Type B pancreatic cell (in vitro differentiated cells): ENCODE measurements at regions not wholly inside any gene's neighbourhood (a gene's known extent, or its start where the extent isn't known, plus 50 kb on each side); places are given as distances from the start of the nearest gene placed in this dataset.

Experiments
- DNase-seq: peaks from one replicate; pipeline ENCODE4 v3.0.0; 2021; ENCODE audit warnings: mixed read lengths; ENCODE audit not compliant: unreplicated experiment; ENCODE audit errors: extremely low spot score
- H3K27ac Mint-ChIP-seq: 2 replicates; pipeline ENCODE4 v1.8.0; 2021; ENCODE audit warnings: mild to moderate bottlenecking, mixed read lengths
- H3K27me3 Mint-ChIP-seq: 2 replicates; pipeline ENCODE4 v1.8.0; 2021; ENCODE audit warnings: mixed read lengths
- H3K36me3 Mint-ChIP-seq: 2 replicates; pipeline ENCODE4 v1.8.0; 2021; ENCODE audit warnings: mixed read lengths
- H3K4me1 Mint-ChIP-seq: one replicate; pipeline ENCODE4 v1.8.0; 2021; ENCODE audit warnings: mixed read lengths; ENCODE audit not compliant: unreplicated experiment
- H3K4me3 Mint-ChIP-seq: 2 replicates; pipeline ENCODE4 v1.8.0; 2021; ENCODE audit warnings: mild to moderate bottlenecking, mixed read lengths
- H3K9me3 Mint-ChIP-seq: 2 replicates; pipeline ENCODE4 v1.8.0; 2021; ENCODE audit warnings: mixed read lengths
- CTCF ChIP-seq: fragments of 200-600 bp; sonication (generic); conservative IDR thresholded peaks from 2 replicates; pipeline ENCODE4 v1.5.0; 2021; ENCODE audit warnings: antibody characterized with exemption, mild to moderate bottlenecking

- Mint-ChIP-seq H3K27ac (no peak overlapping the region), H3K4me3 (no peak overlapping the region), H3K9me3 (peaks cover 3% of the 10 kb centered on the region), H3K27me3 (peaks cover 21% of the 10 kb centered on the region), H3K4me1 (peaks cover 9% of the 10 kb centered on the region), H3K36me3 (no peaks in the 10 kb centered on the region)
- TF ChIP-seq CTCF, result no peak
- no peak for DNase-seq
Observed at GRCh38 chr10:8325024-8325980, 270.8 kb downstream of the GATA3 start.

GRCh38 chr10:8326396-8327139 is 272.1 kb downstream of the GATA3 start:
- H3K4me1 Mint-ChIP-seq, result peaks cover 9% of the 10 kb centered on the region
- no peak for TF ChIP-seq CTCF
- no peak for DNase-seq
- H3K4me3 Mint-ChIP-seq, result no peak overlapping the region
- no peak overlapping the region for H3K27ac Mint-ChIP-seq
- H3K27me3 Mint-ChIP-seq, result peaks cover 31% of the 10 kb centered on the region
- H3K36me3 Mint-ChIP-seq, result no peaks in the 10 kb centered on the region
- H3K9me3 Mint-ChIP-seq, result peaks cover 3% of the 10 kb centered on the region

- no peak for TF ChIP-seq CTCF
- no peaks in the 10 kb centered on the region for H3K36me3 Mint-ChIP-seq
- H3K27ac Mint-ChIP-seq, result no peak overlapping the region
- peaks cover 3% of the 10 kb centered on the region for H3K9me3 Mint-ChIP-seq
- H3K4me1 Mint-ChIP-seq, result peaks cover 12% of the 10 kb centered on the region
- H3K27me3 Mint-ChIP-seq, result peaks cover 36% of the 10 kb centered on the region
- no peak overlapping the region for H3K4me3 Mint-ChIP-seq
- no peak for DNase-seq
Observed at GRCh38 chr10:8327140-8327423, 272.6 kb downstream of the GATA3 start.

GRCh38 chr10:8331387-8331786 is 276.9 kb downstream of the GATA3 start:
- H3K27ac Mint-ChIP-seq, result no peak overlapping the region

More at GRCh38 chr10:8331387-8331786, 276.9 kb downstream of the GATA3 start:
- Mint-ChIP-seq H3K36me3 (no peaks in the 10 kb centered on the region), H3K4me3 (no peak overlapping the region), H3K27me3 (peaks cover 60% of the 10 kb centered on the region), H3K9me3 (peaks cover 3% of the 10 kb centered on the region), H3K4me1 (peaks cover 4% of the 10 kb centered on the region)
- TF ChIP-seq CTCF, result no peak
- DNase-seq, result no peak
